ENCODE measurements at regions not wholly inside any gene's neighbourhood (a gene's known extent, or its start where the extent isn't known, plus 50 kb on each side); places are given as distances from the start of the nearest gene placed in this dataset.

DNA sequence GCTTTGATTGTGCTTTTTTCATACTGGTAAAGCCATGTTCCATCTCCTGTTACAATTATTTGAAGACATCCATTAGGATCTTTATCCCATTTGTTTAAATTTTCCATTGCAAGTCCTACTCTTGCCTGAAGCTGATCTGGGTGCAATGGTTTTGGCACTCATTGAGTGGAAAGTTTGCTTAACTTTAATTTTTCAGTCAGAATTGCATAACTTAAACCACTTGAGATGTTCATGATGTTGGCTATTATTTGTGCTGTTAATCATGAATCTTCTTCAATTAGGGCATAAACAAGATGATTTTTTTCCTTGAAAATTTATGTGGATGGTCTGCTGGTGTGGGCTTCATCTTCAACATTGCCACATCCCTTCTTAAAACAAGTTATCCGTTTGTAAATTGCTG, 180.1 kb downstream of the ST6GAL2 start:
- intact Hi-C loops (cut with DNase I): no loop called here
- WGBS, 4 donors: 43 to 52% (median 46%) methylated on average over 1 of the region's 1 CpG
- Histone ChIP-seq H3K9me3 (replicated peaks in 1 of 3) (no peaks in the 10 kb centered on the region), H3K27me3 (no peaks in the 10 kb centered on the region), H3K4me1 (replicated peaks in 1 of 2) (no peaks in the 10 kb centered on the region), H3K4me3 (no peak overlapping the region), H3K27ac (no peak overlapping the region), H3K36me3 (replicated peaks in 1 of 2) (no peaks in the 10 kb centered on the region)
- TF ChIP-seq, protein P1, sequence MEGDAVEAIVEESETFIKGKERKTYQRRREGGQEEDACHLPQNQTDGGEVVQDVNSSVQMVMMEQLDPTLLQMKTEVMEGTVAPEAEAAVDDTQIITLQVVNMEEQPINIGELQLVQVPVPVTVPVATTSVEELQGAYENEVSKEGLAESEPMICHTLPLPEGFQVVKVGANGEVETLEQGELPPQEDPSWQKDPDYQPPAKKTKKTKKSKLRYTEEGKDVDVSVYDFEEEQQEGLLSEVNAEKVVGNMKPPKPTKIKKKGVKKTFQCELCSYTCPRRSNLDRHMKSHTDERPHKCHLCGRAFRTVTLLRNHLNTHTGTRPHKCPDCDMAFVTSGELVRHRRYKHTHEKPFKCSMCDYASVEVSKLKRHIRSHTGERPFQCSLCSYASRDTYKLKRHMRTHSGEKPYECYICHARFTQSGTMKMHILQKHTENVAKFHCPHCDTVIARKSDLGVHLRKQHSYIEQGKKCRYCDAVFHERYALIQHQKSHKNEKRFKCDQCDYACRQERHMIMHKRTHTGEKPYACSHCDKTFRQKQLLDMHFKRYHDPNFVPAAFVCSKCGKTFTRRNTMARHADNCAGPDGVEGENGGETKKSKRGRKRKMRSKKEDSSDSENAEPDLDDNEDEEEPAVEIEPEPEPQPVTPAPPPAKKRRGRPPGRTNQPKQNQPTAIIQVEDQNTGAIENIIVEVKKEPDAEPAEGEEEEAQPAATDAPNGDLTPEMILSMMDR (IDR thresholded peaks at IDR 0.05): no peak
- TF ChIP-seq POLR2A (IDR thresholded peaks at IDR 0.05): no peak
- no peak for DNase-seq

DNA sequence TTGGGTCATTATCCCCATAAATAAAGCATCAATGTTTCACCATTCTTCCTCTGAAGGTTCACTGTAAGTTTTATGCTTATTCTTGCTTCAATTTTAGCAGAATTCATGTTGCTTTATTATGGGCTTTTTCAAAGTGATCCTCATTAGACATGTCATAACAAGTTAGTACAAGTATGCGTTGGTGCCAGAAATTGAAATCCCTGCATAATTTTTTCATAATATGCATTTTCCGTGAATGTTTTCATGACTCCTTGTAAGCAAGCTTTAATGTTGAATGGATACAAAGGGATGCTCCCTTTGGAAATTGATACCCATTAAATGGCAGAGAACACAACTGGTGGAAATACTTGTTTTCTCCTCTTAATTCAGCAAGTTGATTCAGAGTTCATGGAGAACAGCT, 179.7 kb downstream of the ST6GAL2 start:
- intact Hi-C loops (cut with DNase I): no loop called here
- no peak overlapping the region for H3K27ac ChIP-seq
- H3K36me3 ChIP-seq (replicated peaks in 1 of 2): no peaks in the 10 kb centered on the region
- no peak for TF ChIP-seq POLR2A (IDR thresholded peaks at IDR 0.05)
- TF ChIP-seq, protein P1 (IDR thresholded peaks at IDR 0.05): no peak
- H3K27me3 ChIP-seq: no peaks in the 10 kb centered on the region
- no peak overlapping the region for H3K4me3 ChIP-seq
- H3K4me1 ChIP-seq (replicated peaks in 1 of 2): no peaks in the 10 kb centered on the region
- DNase-seq: no peak
- 71 to 85% (median 76%) methylated on average over 2 of the region's 2 CpGs for WGBS, 4 donors
- no peaks in the 10 kb centered on the region for H3K9me3 ChIP-seq (replicated peaks in 1 of 3)

DNA sequence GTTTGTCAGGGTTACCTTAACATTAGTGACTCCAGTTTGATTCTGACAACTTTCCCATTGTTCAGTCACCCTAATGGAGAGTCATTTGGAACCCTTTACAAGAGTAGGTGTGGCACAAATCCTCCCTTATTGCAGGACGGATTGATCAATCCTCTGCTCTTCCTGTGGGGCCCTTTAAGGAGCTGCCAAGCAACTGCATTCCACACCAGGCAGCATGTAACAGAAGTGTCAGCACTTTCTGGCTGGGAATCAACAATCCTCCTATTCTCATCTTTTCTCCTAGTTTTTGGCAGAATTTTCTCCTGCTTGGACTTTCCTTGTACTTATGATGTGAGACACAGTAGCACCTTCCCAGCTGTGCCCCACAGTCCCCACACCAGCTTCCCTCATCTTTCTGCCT, 177.8 kb downstream of the ST6GAL2 start:
- Histone ChIP-seq H3K4me1 (replicated peaks in 1 of 2) (no peaks in the 10 kb centered on the region), H3K4me3 (no peak overlapping the region), H3K36me3 (replicated peaks in 1 of 2) (no peaks in the 10 kb centered on the region), H3K27ac (no peak overlapping the region), H3K27me3 (no peaks in the 10 kb centered on the region), H3K9me3 (replicated peaks in 1 of 3) (no peaks in the 10 kb centered on the region)
- intact Hi-C loops (cut with DNase I): no loop called here
- 0 to 16% (median 12%) methylated on average over 1 of the region's 1 CpG for WGBS, 4 donors
- DNase-seq: no peak
- no peak for TF ChIP-seq POLR2A (IDR thresholded peaks at IDR 0.05)
- TF ChIP-seq, protein P1 (IDR thresholded peaks at IDR 0.05): no peak

DNA sequence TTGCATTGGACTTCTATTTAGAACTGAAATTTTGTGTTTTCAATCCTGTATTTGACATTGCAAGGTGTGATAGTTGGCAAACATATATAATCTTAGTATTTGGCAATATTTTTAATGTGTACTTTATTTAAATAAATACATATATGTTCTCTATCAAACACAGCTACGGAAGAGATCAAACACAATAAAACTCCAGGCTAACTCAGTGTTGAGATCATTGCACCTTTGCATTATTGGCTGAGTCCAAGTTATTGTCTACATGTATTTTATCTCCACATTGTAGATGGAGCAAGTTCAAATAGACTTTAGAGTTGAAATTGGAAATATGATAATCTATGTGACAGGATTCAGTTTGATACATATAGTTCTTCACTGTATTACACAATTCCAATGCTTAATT, 176.7 kb downstream of the ST6GAL2 start:
- DNase-seq: no peak
- TF ChIP-seq, protein P1 (IDR thresholded peaks at IDR 0.05): no peak
- no peak for TF ChIP-seq POLR2A (IDR thresholded peaks at IDR 0.05)
- H3K4me3 ChIP-seq: no peak overlapping the region
- H3K9me3 ChIP-seq (replicated peaks in 1 of 3): no peaks in the 10 kb centered on the region
- no peak overlapping the region for H3K27ac ChIP-seq
- no peaks in the 10 kb centered on the region for H3K4me1 ChIP-seq (replicated peaks in 1 of 2)
- no peaks in the 10 kb centered on the region for H3K36me3 ChIP-seq (replicated peaks in 1 of 2)
- 73 to 83% (median 78%) methylated on average over 1 of the region's 1 CpG for WGBS, 4 donors
- intact Hi-C loops (cut with DNase I): no loop called here
- no peaks in the 10 kb centered on the region for H3K27me3 ChIP-seq
